HG03521 (cell line): ENCODE measurements at regions not wholly inside any gene's neighbourhood (a gene's known extent, or its start where the extent isn't known, plus 50 kb on each side); places are given as distances from the start of the nearest gene placed in this dataset.
"Not testable (repeated sequence)": the region's sequence is repeated elsewhere in the genome, so short reads cannot be mapped to it uniquely, and the experiment has no call there.

Experiments used
- ATAC-seq: cut with Tn5 transposase; IDR thresholded peaks from one replicate; pipeline ENCODE4 v1.9.1; 2021; ENCODE audit warnings: mild to moderate bottlenecking, moderate library complexity; ENCODE audit not compliant: unreplicated experiment

GRCh38 chr20:5696011-5696559, 54.1 kb upstream of the SHLD1 start:
- no peak for ATAC-seq

GRCh38 chr20:5691918-5692618, 58.1 kb upstream of the SHLD1 start:
- peak; percentile 96 for ATAC-seq

GRCh38 chr20:5689463-5689862, 60.7 kb upstream of the SHLD1 start:
- no peak for ATAC-seq

- no peak for ATAC-seq
Measured at GRCh38 chr20:5688431-5688972, 61.7 kb upstream of the SHLD1 start.

GRCh38 chr20:5687884-5688283, 62.3 kb upstream of the SHLD1 start:
- no peak for ATAC-seq

- no peak for ATAC-seq
Measured at GRCh38 chr20:5686384-5687105, 63.7 kb upstream of the SHLD1 start.

- ATAC-seq: not testable (repeated sequence)
Measured at GRCh38 chr20:5682556-5682955, 67.6 kb upstream of the SHLD1 start.

- no peak for ATAC-seq
Measured at GRCh38 chr20:5680192-5680591, 69.4 kb upstream of the GPCPD1 start.

GRCh38 chr20:5678777-5679176, 68.0 kb upstream of the GPCPD1 start:
- ATAC-seq: no peak

GRCh38 chr20:5677944-5678343, 67.1 kb upstream of the GPCPD1 start:
- ATAC-seq: not testable (repeated sequence)

GRCh38 chr20:5677389-5677788, 66.6 kb upstream of the GPCPD1 start:
- ATAC-seq: no peak

- ATAC-seq: no peak
Measured at GRCh38 chr20:5675103-5676091, 64.6 kb upstream of the GPCPD1 start.

- peak; percentile 80 for ATAC-seq
Measured at GRCh38 chr20:5674176-5674660, 63.4 kb upstream of the GPCPD1 start.

GRCh38 chr20:5670874-5671273, 60.1 kb upstream of the GPCPD1 start:
- no peak for ATAC-seq

GRCh38 chr20:5670036-5670536, 59.3 kb upstream of the GPCPD1 start:
- no peak for ATAC-seq

- no peak for ATAC-seq
Measured at GRCh38 chr20:5668529-5668868, 57.7 kb upstream of the GPCPD1 start.

- no peak for ATAC-seq
Measured at GRCh38 chr20:5667705-5668528, 57.1 kb upstream of the GPCPD1 start.

- ATAC-seq: no peak
Measured at GRCh38 chr20:5665417-5665816, 54.6 kb upstream of the GPCPD1 start.

GRCh38 chr20:5663396-5663795, 52.6 kb upstream of the GPCPD1 start:
- no peak for ATAC-seq

- ATAC-seq: no peak
Measured at GRCh38 chr20:5662769-5663168, 52.0 kb upstream of the GPCPD1 start.
